PC-3 (cell line): ENCODE measurements at regions not wholly inside any gene's neighbourhood (a gene's known extent, or its start where the extent isn't known, plus 50 kb on each side); places are given as distances from the start of the nearest gene placed in this dataset.

Source experiments
- EZH2 ChIP-seq: fragments of 300-600 bp; sonication (generic); IDR thresholded peaks from one replicate; pipeline ENCODE4 v1.6.1; 2017; ENCODE audit warnings: antibody characterized with exemption, mild to moderate bottlenecking, low read length; ENCODE audit not compliant: unreplicated experiment
- EZH2phosphoT487 ChIP-seq: fragments of 300-600 bp; sonication (generic); IDR thresholded peaks from 2 replicates; pipeline ENCODE4 v1.6.1; 2018; ENCODE audit warnings: mild to moderate bottlenecking, antibody characterized with exemption, low read length, borderline replicate concordance
- TF ChIP-seq, protein P1 (sequence below): fragments of 300-600 bp; sonication (generic); conservative IDR thresholded peaks from 2 replicates; pipeline ENCODE4 v1.5.1; 2017; ENCODE audit warnings: antibody characterized with exemption, low read depth, mild to moderate bottlenecking, low read length

- TF ChIP-seq, protein P1, sequence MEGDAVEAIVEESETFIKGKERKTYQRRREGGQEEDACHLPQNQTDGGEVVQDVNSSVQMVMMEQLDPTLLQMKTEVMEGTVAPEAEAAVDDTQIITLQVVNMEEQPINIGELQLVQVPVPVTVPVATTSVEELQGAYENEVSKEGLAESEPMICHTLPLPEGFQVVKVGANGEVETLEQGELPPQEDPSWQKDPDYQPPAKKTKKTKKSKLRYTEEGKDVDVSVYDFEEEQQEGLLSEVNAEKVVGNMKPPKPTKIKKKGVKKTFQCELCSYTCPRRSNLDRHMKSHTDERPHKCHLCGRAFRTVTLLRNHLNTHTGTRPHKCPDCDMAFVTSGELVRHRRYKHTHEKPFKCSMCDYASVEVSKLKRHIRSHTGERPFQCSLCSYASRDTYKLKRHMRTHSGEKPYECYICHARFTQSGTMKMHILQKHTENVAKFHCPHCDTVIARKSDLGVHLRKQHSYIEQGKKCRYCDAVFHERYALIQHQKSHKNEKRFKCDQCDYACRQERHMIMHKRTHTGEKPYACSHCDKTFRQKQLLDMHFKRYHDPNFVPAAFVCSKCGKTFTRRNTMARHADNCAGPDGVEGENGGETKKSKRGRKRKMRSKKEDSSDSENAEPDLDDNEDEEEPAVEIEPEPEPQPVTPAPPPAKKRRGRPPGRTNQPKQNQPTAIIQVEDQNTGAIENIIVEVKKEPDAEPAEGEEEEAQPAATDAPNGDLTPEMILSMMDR: no peak
- no peak for TF ChIP-seq EZH2
- no peak for TF ChIP-seq EZH2phosphoT487
Measured at GRCh38 chr10:121661451-121661851, 63.2 kb upstream of the FGFR2 start.
